GM10266 (cell line): ENCODE measurements at regions not wholly inside any gene's neighbourhood (a gene's known extent, or its start where the extent isn't known, plus 50 kb on each side); places are given as distances from the start of the nearest gene placed in this dataset.
A peak's percentile ranks its signal among the peaks of the same experiment; 100 is the strongest.

Experiments
- DNase-seq: peaks from one replicate; pipeline ENCODE4 v3.0.0; 2012; ENCODE audit errors: extremely low spot score
- TF ChIP-seq, protein P1 (sequence below): IDR thresholded peaks from 2 replicates; pipeline ENCODE4 v1.5.1; 2012; ENCODE audit warnings: mild to moderate bottlenecking, low read depth; ENCODE audit not compliant: control insufficient read depth, insufficient read depth; ENCODE audit errors: missing control alignments

- no peak for DNase-seq
- TF ChIP-seq, protein P1, sequence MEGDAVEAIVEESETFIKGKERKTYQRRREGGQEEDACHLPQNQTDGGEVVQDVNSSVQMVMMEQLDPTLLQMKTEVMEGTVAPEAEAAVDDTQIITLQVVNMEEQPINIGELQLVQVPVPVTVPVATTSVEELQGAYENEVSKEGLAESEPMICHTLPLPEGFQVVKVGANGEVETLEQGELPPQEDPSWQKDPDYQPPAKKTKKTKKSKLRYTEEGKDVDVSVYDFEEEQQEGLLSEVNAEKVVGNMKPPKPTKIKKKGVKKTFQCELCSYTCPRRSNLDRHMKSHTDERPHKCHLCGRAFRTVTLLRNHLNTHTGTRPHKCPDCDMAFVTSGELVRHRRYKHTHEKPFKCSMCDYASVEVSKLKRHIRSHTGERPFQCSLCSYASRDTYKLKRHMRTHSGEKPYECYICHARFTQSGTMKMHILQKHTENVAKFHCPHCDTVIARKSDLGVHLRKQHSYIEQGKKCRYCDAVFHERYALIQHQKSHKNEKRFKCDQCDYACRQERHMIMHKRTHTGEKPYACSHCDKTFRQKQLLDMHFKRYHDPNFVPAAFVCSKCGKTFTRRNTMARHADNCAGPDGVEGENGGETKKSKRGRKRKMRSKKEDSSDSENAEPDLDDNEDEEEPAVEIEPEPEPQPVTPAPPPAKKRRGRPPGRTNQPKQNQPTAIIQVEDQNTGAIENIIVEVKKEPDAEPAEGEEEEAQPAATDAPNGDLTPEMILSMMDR, result no peak
These were observed 204.1 kb upstream of the ANK2 start for GRCh38 chr4:112845386-112845785.

- DNase-seq, result no peak
- TF ChIP-seq, protein P1, result no peak
These were observed 202.4 kb upstream of the ANK2 start for GRCh38 chr4:112847045-112847444.

DNA sequence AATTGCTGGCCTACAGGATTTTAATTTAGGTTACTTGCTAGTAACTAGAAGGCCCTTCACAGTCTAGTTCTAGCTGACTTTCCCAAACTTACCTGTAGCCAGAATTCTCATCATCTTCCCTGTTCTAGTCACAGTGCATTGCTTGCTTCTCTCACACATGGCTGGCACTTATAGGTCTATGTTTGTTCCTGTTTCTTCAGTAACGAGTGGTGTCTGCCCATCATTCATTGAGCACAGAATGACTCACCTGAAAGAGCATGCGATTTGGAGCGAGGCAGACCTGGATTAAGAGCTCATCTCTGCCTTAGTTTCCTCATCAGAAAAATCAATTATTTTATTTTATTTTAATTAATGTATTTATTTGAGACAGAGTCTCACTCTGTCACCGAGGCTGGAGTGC, 201.7 kb upstream of the ANK2 start:
- no peak for DNase-seq
- TF ChIP-seq, protein P1, result no peak

DNA sequence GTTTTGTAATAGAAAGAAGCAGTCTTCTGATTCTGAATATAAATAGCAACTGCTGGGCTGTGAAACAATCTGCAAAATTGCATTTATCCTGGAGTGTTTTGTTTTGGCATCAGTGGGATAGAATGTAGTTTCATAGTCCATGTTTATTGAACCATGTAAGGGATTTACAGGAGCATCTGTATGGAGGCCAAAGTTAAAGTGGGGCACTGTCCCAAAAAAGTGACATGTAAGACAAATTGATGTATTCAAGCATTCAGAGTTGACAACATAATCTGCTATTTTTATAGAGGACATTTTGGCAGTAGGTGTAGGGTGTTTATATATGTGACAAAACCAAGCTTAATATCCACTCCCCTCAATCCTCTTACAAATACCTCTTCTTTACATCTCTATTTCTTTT, 200.5 kb upstream of the ANK2 start:
- TF ChIP-seq, protein P1, result no peak
- DNase-seq, result no peak

DNA sequence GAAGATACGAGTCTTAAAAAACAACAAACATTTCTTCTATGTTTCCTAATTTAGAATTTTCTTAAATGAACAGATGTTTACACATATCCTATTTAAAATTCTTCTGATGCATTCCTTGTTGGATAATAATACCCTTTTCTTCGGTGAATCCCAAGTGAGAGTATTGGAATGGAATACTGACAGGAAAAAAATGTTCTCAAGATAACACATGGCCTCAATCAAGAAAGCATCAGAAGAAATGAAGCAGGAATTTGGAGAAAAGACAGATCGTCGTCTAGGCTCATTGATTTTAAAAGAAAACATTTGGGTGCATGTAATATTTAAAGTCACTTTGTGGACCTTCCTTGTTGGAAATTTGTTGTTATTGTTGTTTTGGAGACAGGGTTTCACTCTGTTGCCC, 196.9 kb upstream of the ANK2 start:
- no peak for DNase-seq
- TF ChIP-seq, protein P1, result no peak

GRCh38 chr4:112853662-112854256, 195.7 kb upstream of the ANK2 start:
- DNase-seq, result no peak
- TF ChIP-seq, protein P1, result peak; percentile 41

DNA sequence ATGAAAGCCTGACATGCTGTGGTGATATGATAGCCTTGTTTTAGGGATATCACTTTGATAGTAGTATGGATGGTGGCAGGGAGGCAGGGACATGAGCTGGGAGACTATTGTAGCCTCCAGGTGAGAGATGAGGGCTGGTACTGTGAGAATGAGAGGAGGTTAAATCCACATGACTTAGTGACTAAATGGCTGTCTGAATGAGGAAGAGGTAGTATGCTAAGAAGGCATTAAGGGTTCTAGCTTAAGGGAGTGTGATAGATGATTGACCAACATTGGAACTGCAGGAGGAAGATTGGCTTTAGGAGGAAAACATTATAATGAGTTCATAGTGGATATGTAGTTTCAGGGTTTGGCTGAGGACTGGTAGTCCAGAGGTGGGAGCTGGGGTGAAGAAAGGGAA, 195.0 kb upstream of the ANK2 start:
- TF ChIP-seq, protein P1, result no peak
- DNase-seq, result no peak
